Spleen (tissue), 7 donors: ENCODE measurements at regions not wholly inside any gene's neighbourhood (a gene's known extent, or its start where the extent isn't known, plus 50 kb on each side); places are given as distances from the start of the nearest gene placed in this dataset.

Source experiments
- CTCF ChIP-seq, 11 experiments: fragments of 200-600 bp in 7 of 11; fragments of 450-650 bp in 4 of 11; sonication (generic) in 4 of 11; IDR thresholded peaks in 8 of 11; conservative IDR thresholded peaks in 3 of 11; 1 replicate in 7 of 11; 2 replicates in 4 of 11; pipeline versions ENCODE4 v1.4.0 to v1.8.0; 2016 to 2021; ENCODE audit warnings: antibody characterized with exemption in 11 of 11, inconsistent platforms in 4 of 11, mild to moderate bottlenecking in 1 of 11
- POLR2A ChIP-seq, 3 donors: fragments of 450-650 bp; IDR thresholded peaks; one replicate each; pipeline ENCODE4 v1.5.1; 2017; ENCODE audit warnings: antibody characterized with exemption in 3 of 3, mild to moderate bottlenecking in 1 of 3
- POLR2AphosphoS5 ChIP-seq, 3 donors: sonication (generic); formaldehyde crosslinking; IDR thresholded peaks; one replicate each; pipeline ENCODE4 v1.5.1; 2017; ENCODE audit warnings: antibody characterized with exemption in 3 of 3
- donor health status: DM: no; HTN: no; CAD: no; lungs with moderate emphysema.
- donor health status: DM: no; HTN: no; CAD: no.
- donor health status: DM: no; HTN: no; CAD: no.

DNA sequence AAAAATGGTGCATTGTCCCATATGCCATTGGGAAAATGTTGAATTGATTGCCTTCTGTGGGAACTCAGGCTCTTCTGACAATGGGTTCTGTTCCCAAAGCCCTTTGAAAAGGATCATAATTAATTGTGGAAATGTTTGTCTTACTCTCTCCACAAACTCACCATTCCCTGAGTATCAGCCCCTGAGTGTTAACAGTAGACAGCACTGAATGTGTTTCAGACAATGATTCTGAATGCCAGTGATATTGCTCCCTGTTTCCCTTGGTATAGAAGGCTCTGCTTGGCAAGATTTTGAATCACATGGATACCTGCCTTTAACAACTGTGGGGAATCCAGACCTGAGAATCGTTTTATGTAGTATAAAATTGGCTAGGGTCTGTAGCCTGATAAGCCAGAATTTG lies 1096.8 kb downstream of the ADGRL2 start:
- TF ChIP-seq CTCF (IDR thresholded peaks at IDR 0.05 in 8 of 11, conservative IDR thresholded peaks at IDR 0.05 in 3 of 11) = no peak
- TF ChIP-seq POLR2AphosphoS5 (IDR thresholded peaks at IDR 0.05) = no peak
- no peak for TF ChIP-seq POLR2A (IDR thresholded peaks at IDR 0.05)
